NCI-H187 (cell line): ENCODE measurements at regions not wholly inside any gene's neighbourhood (a gene's known extent, or its start where the extent isn't known, plus 50 kb on each side); places are given as distances from the start of the nearest gene placed in this dataset.

Source experiments
- DNase-seq, 2 experiments: peaks; one replicate each; lab custom pipeline; 2025; lab: John Stamatoyannopoulos, UW

GRCh38 chr7:115474137-115474536 lies 552.2 kb downstream of the MDFIC start:
- DNase-seq: no peak

DNA sequence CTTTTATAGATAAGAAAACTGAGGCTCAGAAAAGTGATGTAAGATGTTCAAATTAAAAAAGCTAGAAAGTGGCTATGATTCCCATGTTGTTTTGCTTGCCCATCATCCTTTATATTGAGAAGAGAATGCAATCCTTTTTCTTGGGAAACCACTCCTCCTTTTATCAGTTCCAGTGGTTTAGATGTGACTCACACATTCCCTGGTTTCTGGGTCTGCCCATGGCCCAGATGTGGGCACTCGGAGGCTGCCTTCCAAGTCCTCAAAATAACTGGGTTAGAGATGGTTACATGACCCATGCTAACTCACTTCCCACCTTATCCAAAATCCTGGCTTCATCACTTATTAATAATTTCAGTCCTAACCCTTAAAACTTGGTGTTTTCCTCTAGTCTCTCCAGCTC lies 550.0 kb downstream of the MDFIC start:
- DNase-seq: no peak

- no peak for DNase-seq
These were observed 540.6 kb downstream of the MDFIC start for GRCh38 chr7:115462301-115463015.

GRCh38 chr7:115449689-115450088 lies 527.8 kb downstream of the MDFIC start:
- DNase-seq: no peak

DNA sequence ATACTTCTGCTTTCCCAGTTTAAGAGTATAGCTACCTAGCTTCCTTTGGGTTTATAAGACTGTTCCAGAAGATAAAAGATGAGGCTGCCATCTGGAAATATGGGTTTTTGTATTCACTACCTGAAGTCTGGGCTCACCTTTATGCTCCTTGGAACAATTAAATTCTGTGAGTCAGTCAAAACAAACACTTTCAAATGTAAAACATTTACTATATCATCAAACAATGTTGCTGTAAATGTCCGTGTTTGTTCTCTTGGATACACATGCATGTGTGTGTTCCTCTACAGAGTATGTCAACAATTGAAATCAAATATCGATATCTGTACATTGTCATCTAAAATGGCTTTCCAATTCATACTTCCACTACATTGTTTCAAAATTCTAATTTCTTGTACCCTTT lies 525.6 kb downstream of the MDFIC start:
- DNase-seq: no peak

DNA sequence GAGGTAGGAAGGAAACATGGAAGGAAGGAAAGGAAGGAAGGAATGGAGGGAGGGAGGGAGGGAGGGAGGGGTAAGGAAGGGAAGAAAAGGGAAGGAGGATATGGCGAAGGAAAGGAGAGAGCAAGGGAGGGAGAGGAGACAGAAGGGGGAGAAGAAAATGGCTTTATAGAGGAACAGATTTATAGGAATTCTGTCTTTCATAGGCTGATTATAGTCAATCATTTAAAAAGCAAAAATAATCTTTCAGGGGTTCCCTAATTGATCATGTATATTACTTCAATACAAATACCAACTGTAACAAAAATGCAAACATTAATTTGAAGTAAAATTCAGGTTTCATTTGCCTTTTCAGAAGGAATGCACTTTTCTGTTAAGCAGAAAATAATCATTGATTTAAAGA lies 519.1 kb downstream of the MDFIC start:
- no peak for DNase-seq

DNA sequence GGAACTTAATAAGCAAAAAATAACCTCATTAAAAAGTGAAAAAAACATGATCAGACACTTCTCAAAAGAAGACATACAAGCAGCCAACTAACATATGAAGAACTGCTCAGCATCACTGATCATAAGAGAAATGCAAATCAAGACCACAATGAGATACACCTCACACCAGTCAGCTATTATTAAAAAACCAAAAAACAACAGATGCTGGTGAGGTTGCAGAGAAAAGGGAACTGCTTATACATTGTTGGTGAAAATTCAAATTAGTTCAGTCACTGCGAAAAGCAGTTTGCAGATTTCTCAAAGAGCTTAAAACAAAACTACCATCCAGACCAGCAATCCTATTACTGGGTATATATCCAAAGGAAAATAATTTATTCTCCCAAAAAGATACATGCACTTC lies 513.3 kb downstream of the MDFIC start:
- DNase-seq: no peak

- DNase-seq: no peak
These were observed 508.0 kb downstream of the MDFIC start for GRCh38 chr7:115429918-115430317.

DNA sequence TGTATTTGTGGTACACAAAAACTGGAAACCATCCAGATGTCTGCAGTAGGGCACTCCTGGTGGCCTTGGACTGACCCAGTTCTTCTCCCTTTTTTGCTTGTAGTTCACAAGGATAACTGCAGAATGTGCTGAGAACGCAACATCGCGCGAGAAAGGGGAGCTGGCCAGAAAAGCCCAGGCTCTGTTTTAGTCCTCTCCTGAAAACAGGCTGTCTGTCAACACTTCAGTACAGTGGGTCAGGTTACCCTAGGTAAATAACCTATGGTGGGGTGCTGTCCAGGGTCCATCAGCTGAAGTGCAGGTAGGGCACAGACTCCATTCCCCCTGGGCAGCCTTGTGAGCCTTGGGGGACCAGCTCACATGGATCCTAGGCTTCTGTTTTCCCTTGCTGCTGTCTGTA lies 495.8 kb downstream of the MDFIC start:
- no peak for DNase-seq

- no peak for DNase-seq
These were observed 489.2 kb downstream of the MDFIC start for GRCh38 chr7:115410972-115411686.

DNA sequence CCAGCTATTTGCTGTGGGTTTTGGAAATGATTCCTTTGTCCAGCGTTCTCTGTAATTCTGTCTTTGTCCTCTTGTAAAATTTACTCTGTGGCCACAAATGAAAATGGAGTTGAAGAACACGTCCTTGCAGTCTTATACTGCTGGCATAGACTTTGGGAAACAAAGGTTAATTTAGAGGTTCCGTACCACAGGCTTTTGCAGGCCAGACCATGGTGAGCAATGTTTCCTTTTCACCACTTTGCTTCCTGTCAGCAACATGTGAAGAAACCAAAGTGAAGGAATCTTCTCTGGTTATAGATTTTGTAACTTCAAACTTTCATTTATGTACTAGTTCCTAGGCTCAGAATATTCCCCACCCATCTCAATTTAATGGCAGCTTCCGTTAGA lies 488.5 kb downstream of the MDFIC start:
- no peak for DNase-seq

GRCh38 chr7:115409682-115410433 lies 488.0 kb downstream of the MDFIC start:
- no peak for DNase-seq

GRCh38 chr7:115406219-115406618 lies 484.3 kb downstream of the MDFIC start:
- no peak for DNase-seq

- no peak for DNase-seq
These were observed 465.2 kb downstream of the MDFIC start for GRCh38 chr7:115387137-115387536.

DNA sequence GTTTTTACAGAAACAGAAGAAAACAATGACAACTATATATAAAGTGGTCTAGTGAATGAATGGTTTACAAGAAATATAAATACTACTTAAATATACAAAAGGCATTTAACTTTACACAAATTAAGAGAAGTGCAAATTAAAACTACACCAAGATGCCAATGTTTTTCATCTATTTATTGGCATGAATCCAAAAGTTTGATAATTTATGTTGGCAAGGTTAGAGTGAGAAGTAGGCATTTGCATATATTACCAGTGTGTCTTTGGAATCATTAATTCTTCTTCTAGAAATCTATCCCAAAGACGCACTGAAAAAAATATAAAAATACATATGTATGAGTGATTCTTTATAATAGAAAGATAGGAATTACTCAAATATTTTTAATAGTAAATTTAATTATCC lies 457.4 kb downstream of the MDFIC start:
- DNase-seq: no peak

GRCh38 chr7:115368998-115369397 lies 447.1 kb downstream of the MDFIC start:
- DNase-seq: no peak

DNA sequence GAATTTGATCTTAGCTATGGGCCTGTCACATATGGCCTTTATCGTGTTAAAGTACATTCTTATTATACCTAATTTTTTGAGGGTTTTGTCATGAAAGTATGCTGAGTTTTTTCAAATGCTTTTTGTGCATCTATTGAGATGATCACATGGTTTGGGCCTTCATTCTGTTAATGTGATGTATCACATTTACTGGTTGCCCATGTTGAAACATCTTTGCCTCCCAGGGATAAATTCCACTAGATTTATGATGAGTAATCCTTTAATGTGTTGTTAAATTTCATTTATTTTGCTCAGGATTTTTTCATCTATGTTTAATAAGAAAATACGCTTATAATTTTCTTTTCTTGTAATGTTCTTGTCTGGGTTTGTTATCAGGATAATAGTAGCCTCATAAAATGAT lies 442.0 kb downstream of the MDFIC start:
- no peak for DNase-seq

DNA sequence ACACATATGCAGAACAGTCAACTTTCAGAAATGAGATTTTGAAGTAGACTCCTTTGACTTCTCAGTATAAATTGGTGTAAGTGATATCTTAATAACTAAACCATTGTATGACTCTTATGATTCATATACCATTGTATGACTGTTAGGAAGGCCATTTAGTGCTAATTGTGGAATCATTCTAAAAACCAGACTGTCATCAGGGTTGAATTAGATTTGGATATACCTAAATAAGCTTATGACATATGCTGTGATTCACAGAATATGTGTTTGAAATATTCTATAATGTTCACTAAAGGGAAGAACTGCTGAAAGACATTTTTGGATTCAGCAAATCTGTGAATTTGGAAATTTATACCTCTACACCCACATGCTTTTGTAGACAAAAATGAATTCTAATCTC lies 438.1 kb downstream of the MDFIC start:
- DNase-seq: no peak

GRCh38 chr7:115359119-115359518 lies 437.2 kb downstream of the MDFIC start:
- DNase-seq: no peak

DNA sequence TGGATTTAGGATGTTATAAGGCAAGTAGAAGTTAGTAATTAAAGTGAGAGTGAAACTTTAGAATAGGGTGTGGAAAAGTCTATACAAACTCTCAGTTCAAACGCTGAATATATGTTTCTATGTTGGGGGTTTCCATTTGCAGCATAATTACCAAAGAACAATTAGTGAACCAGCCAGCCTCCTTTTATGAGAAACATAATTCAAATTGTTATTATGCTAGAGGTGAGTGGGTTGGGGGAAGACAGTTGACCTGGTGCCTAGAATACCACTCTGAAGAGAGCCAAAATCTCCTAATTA lies 435.8 kb downstream of the MDFIC start:
- DNase-seq: no peak

GRCh38 chr7:115356999-115357702 lies 435.3 kb downstream of the MDFIC start:
- DNase-seq: no peak

GRCh38 chr7:115356139-115356746 lies 434.3 kb downstream of the MDFIC start:
- DNase-seq: no peak
